ENCODE measurements at regions not wholly inside any gene's neighbourhood (a gene's known extent, or its start where the extent isn't known, plus 50 kb on each side); places are given as distances from the start of the nearest gene placed in this dataset.
"Not testable (repeated sequence)": the region's sequence is repeated elsewhere in the genome, so short reads cannot be mapped to it uniquely, and the experiment has no call there.

GRCh38 chr1:86633306-86633838, 71.0 kb upstream of the SH3GLB1 start:
- H3K27ac Mint-ChIP-seq; H3K4me1 Mint-ChIP-seq; H3K36me3 Mint-ChIP-seq (ENCODE audit: low read depth); H3K4me3 Mint-ChIP-seq; H3K27me3 Mint-ChIP-seq; ATAC-seq; DNase-seq; intact Hi-C loops (cut with DNase I, micrococcal nuclease); POLR2A ChIA-PET: not testable (repeated sequence)
- CTCF ChIA-PET = interaction anchor here (1.0 kb wide), 1 partner anchor 125 kb away, joined by 3 read pairs; no protein-coding TSS in a partner anchor
- peaks cover 11% of the 10 kb centered on the region for H3K9me3 Mint-ChIP-seq (ENCODE audit: low read depth)

- ChIA-PET CTCF (interaction anchor here (1.0 kb wide), 1 partner anchor 126 kb away, joined by 3 read pairs; no protein-coding TSS in a partner anchor), POLR2A (no interaction called here)
- Mint-ChIP-seq H3K9me3 (ENCODE audit: low read depth) (peaks cover 11% of the 10 kb centered on the region), H3K4me3 (no peak overlapping the region), H3K36me3 (ENCODE audit: low read depth) (no peaks in the 10 kb centered on the region), H3K27ac (no peak overlapping the region), H3K4me1 (no peaks in the 10 kb centered on the region), H3K27me3 (no peaks in the 10 kb centered on the region)
- DNase-seq (no peak), ATAC-seq (no peak)
- intact Hi-C loops (cut with DNase I, micrococcal nuclease) = no loop called here
Measured at GRCh38 chr1:86633921-86634320, 70.5 kb upstream of the SH3GLB1 start.

- no peaks in the 10 kb centered on the region for H3K36me3 Mint-ChIP-seq (ENCODE audit: low read depth)
- CTCF ChIA-PET = no interaction called here
- H3K4me3 Mint-ChIP-seq = no peak overlapping the region
- ATAC-seq = no peak
- POLR2A ChIA-PET = no interaction called here
- H3K9me3 Mint-ChIP-seq (ENCODE audit: low read depth) = peaks cover 3% of the 10 kb centered on the region
- no peaks in the 10 kb centered on the region for H3K27me3 Mint-ChIP-seq
- intact Hi-C loops (cut with DNase I, micrococcal nuclease) = no loop called here
- no peak overlapping the region for H3K27ac Mint-ChIP-seq
- no peaks in the 10 kb centered on the region for H3K4me1 Mint-ChIP-seq
- DNase-seq = no peak
Measured at GRCh38 chr1:86636898-86637297, 67.5 kb upstream of the SH3GLB1 start.

DNA sequence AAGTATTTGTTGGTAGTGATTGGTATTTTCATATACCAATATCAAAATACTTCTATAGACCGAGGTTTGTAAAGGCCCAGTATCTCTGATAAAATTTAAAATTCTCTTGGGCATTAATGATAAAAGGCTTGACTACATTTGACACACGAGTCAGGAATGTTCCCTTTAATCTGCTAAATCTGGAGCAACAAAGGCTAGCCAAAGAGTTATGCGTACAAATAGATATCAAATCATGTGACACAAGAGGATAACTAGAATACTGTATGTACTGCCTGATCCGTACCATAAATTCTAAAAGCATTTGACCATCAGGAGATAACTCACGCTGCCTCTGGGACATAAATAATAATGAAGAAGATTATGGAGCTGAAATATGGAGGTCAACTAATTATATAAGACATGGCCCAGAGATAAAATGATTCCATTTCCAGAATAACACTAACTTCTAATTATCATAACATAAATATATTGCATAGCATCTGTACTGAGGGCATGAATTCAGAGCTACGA, 64.2 kb upstream of the SH3GLB1 start:
- H3K4me1 Mint-ChIP-seq = no peaks in the 10 kb centered on the region
- ChIA-PET POLR2A (no interaction called here), CTCF (interaction anchor here (0.6 kb wide), 1 partner anchor 127 kb away, joined by 4 read pairs; no protein-coding TSS in a partner anchor)
- no peak overlapping the region for H3K4me3 Mint-ChIP-seq
- no peak for ATAC-seq
- H3K36me3 Mint-ChIP-seq (ENCODE audit: low read depth) = no peaks in the 10 kb centered on the region
- DNase-seq = no peak
- no peaks in the 10 kb centered on the region for H3K9me3 Mint-ChIP-seq (ENCODE audit: low read depth)
- H3K27ac Mint-ChIP-seq = no peak overlapping the region
- intact Hi-C loops (cut with DNase I, micrococcal nuclease) = no loop called here
- H3K27me3 Mint-ChIP-seq = no peaks in the 10 kb centered on the region

DNA sequence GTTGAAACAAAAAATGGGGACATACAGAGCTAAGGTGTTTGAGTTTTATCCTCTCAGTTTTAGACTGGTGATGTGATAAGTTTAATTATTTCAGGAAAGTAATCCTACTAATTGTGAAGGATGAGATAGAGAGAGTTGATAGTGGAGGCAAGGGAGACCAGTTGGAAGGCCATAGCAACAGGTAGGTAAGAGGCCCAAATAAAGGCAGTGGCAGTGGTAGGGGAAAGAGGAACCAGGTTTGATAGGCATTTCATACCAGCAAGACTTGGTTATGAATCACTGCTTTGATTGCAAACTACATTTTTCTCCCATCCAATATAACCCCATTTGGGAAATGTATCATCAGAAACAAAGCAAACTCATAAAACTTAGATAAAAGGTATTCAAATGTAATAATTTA, 63.1 kb upstream of the SH3GLB1 start:
- H3K36me3 Mint-ChIP-seq (ENCODE audit: low read depth) = no peaks in the 10 kb centered on the region
- CTCF ChIA-PET = interaction anchor here (1.2 kb wide), 1 partner anchor 14 kb away, joined by 3 read pairs; no protein-coding TSS in a partner anchor
- POLR2A ChIA-PET = no interaction called here
- H3K4me3 Mint-ChIP-seq = no peak overlapping the region
- H3K9me3 Mint-ChIP-seq (ENCODE audit: low read depth) = no peaks in the 10 kb centered on the region
- intact Hi-C loops (cut with DNase I, micrococcal nuclease) = no loop called here
- no peaks in the 10 kb centered on the region for H3K4me1 Mint-ChIP-seq
- no peak for ATAC-seq
- no peak overlapping the region for H3K27ac Mint-ChIP-seq
- H3K27me3 Mint-ChIP-seq = no peaks in the 10 kb centered on the region
- no peak for DNase-seq

DNA sequence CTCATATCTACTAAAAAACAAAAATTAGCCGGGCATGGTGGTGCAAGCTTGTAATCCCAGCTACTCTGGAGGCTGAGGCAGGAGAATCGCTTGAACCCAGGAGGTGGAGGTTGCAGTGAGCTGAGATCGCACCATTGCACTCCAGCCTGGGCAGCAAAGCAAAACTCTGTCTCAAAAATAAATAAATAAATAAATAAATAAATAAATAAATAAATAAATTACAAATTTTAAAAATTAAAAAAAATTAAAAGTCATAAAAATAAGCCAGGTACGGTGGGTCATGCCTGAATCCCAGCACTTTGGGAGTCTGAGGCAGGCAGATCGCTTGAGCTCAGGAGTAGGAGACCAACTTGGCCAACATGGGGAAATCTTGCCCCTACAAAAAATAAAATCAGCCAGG, 59.7 kb upstream of the SH3GLB1 start:
- H3K4me3 Mint-ChIP-seq; H3K9me3 Mint-ChIP-seq (ENCODE audit: low read depth); DNase-seq; H3K27ac Mint-ChIP-seq; H3K27me3 Mint-ChIP-seq; intact Hi-C loops (cut with DNase I, micrococcal nuclease); ATAC-seq; H3K36me3 Mint-ChIP-seq (ENCODE audit: low read depth); H3K4me1 Mint-ChIP-seq: not testable (repeated sequence)
- ChIA-PET CTCF (interaction anchor here (1.7 kb wide), 1 partner anchor 11 kb away, joined by 3 read pairs; no protein-coding TSS in a partner anchor), POLR2A (interaction anchor here (0.6 kb wide), 1 partner anchor 12 kb away, joined by 3 read pairs; no protein-coding TSS in a partner anchor)

DNA sequence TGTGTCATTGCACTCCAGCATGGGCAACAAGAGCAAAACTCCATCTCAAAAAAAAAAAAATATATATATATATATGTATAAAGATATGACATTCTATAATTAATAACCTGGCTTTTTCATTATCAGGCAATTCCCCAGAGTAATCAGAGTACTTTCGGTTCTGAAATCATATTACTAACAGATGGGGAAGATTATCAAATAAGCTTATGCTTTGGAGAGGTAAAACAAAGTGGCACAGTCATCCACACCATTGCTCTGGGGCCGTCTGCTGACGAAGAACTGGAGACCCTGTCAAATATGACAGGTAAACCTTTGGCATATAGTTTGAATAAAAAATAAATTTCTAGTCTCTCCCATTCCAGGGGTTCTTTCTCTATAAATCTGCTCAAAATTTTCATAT, 58.5 kb upstream of the SH3GLB1 start:
- no peak for ATAC-seq
- H3K4me3 Mint-ChIP-seq = no peak overlapping the region
- no peaks in the 10 kb centered on the region for H3K9me3 Mint-ChIP-seq (ENCODE audit: low read depth)
- DNase-seq = no peak
- no peaks in the 10 kb centered on the region for H3K36me3 Mint-ChIP-seq (ENCODE audit: low read depth)
- no peak overlapping the region for H3K27ac Mint-ChIP-seq
- no peaks in the 10 kb centered on the region for H3K4me1 Mint-ChIP-seq
- intact Hi-C loops (cut with DNase I, micrococcal nuclease) = no loop called here
- ChIA-PET POLR2A (no interaction called here), CTCF (interaction anchor here (1.7 kb wide), 1 partner anchor 10 kb away, joined by 3 read pairs; no protein-coding TSS in a partner anchor)
- H3K27me3 Mint-ChIP-seq = no peaks in the 10 kb centered on the region

GRCh38 chr1:86646256-86646655, 58.1 kb upstream of the SH3GLB1 start:
- no peak overlapping the region for H3K4me3 Mint-ChIP-seq

DNA sequence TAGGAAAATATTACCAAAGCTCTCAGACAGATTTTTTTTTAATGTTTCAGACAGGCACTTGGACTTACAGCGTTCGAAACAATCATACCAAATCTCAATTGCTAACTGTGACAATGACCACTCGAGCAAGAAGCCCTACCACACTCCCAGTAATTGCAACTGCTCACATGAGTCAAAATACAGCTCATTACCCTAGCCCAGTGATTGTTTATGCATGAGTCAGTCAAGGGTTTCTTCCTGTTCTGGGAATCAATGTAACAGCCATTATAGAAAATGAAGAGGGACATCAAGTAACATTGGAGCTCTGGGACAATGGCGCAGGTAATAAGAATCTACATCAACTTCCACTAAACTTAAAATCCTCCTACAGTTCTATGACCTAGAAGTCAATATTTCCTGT, 56.1 kb upstream of the SH3GLB1 start:
- DNase-seq (no peak), ATAC-seq (no peak)
- H3K27ac Mint-ChIP-seq = no peak overlapping the region
- intact Hi-C loops (cut with DNase I, micrococcal nuclease) = no loop called here
- no peaks in the 10 kb centered on the region for H3K9me3 Mint-ChIP-seq (ENCODE audit: low read depth)
- H3K36me3 Mint-ChIP-seq (ENCODE audit: low read depth) = no peaks in the 10 kb centered on the region
- CTCF ChIA-PET = interaction anchor here (1.0 kb wide), 1 partner anchor 130 kb away, joined by 5 read pairs; no protein-coding TSS in a partner anchor
- no peaks in the 10 kb centered on the region for H3K27me3 Mint-ChIP-seq
- H3K4me3 Mint-ChIP-seq = no peak overlapping the region
- POLR2A ChIA-PET = no interaction called here
- H3K4me1 Mint-ChIP-seq = no peaks in the 10 kb centered on the region

More at GRCh38 chr1:86646256-86646655, 58.1 kb upstream of the SH3GLB1 start:
- no peak overlapping the region for H3K27ac Mint-ChIP-seq
- H3K36me3 Mint-ChIP-seq (ENCODE audit: low read depth) = no peaks in the 10 kb centered on the region
- H3K4me1 Mint-ChIP-seq = no peaks in the 10 kb centered on the region
- DNase-seq (no peak), ATAC-seq (no peak)
- POLR2A ChIA-PET = no interaction called here
- no peaks in the 10 kb centered on the region for H3K27me3 Mint-ChIP-seq
- CTCF ChIA-PET = no interaction called here
- H3K9me3 Mint-ChIP-seq (ENCODE audit: low read depth) = no peaks in the 10 kb centered on the region
- intact Hi-C loops (cut with DNase I, micrococcal nuclease) = no loop called here

DNA sequence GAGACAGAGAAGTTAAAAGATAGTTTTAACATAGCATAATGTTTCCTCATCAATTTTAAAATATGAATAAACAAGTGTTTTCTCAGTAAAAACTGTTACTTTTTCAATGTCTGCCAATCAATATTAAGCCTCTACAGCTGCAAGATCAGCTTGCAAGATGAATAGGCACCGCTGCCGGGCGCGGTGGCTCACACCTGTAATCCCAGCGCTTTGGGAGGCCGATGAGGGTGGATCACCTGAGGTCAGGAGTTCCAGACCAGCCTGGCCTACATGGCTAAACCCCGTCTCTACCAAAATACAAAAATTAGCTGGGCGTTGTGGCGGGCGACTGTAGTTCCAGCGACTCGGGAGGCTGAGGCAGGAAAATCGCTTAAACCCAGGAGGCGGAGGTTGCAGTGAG, 54.8 kb upstream of the SH3GLB1 start:
- ChIA-PET CTCF (interaction anchor here (0.7 kb wide), 1 partner anchor 331 kb away, joined by 3 read pairs; no protein-coding TSS in a partner anchor), POLR2A (no interaction called here)
- Mint-ChIP-seq H3K36me3 (ENCODE audit: low read depth) (no peaks in the 10 kb centered on the region), H3K4me3 (no peak overlapping the region), H3K9me3 (ENCODE audit: low read depth) (no peaks in the 10 kb centered on the region), H3K27ac (no peak overlapping the region), H3K27me3 (no peaks in the 10 kb centered on the region), H3K4me1 (no peaks in the 10 kb centered on the region)
- intact Hi-C loops (cut with DNase I, micrococcal nuclease) = no loop called here
- DNase-seq (no peak), ATAC-seq (no peak)

GRCh38 chr1:86650065-86650464, 54.3 kb upstream of the SH3GLB1 start:
- Mint-ChIP-seq H3K27ac (no peak overlapping the region), H3K27me3 (no peaks in the 10 kb centered on the region), H3K9me3 (ENCODE audit: low read depth) (no peaks in the 10 kb centered on the region), H3K36me3 (ENCODE audit: low read depth) (no peaks in the 10 kb centered on the region), H3K4me3 (no peak overlapping the region), H3K4me1 (no peaks in the 10 kb centered on the region)
- intact Hi-C loops (cut with DNase I, micrococcal nuclease) = no loop called here
- DNase-seq (no peak), ATAC-seq (no peak)
- CTCF ChIA-PET = no interaction called here
- POLR2A ChIA-PET = no interaction called here
